Kidney capillary endothelial cell (primary cell): ENCODE measurements at regions not wholly inside any gene's neighbourhood (a gene's known extent, or its start where the extent isn't known, plus 50 kb on each side); places are given as distances from the start of the nearest gene placed in this dataset.
A peak's percentile ranks its signal among the peaks of the same experiment; 100 is the strongest.

Experiments used
- DNase-seq: peaks from one replicate; pipeline ENCODE4 v3.0.0-alpha.2; 2018; ENCODE audit warnings: low spot score

GRCh38 chr5:92795633-92796032 is 785.4 kb downstream of the NR2F1-AS1 start:
- no peak for DNase-seq

GRCh38 chr5:92780057-92780456 is 801.0 kb downstream of the NR2F1-AS1 start:
- DNase-seq, result no peak

- no peak for DNase-seq
Observed at GRCh38 chr5:92779536-92779935, 801.5 kb downstream of the NR2F1-AS1 start.

- no peak for DNase-seq
Observed at GRCh38 chr5:92778261-92778660, 802.8 kb downstream of the NR2F1-AS1 start.

- DNase-seq, result no peak
Observed at GRCh38 chr5:92777421-92777820, 803.6 kb downstream of the NR2F1-AS1 start.

GRCh38 chr5:92775711-92776615 is 805.1 kb downstream of the NR2F1-AS1 start:
- DNase-seq, result peak; percentile 10

GRCh38 chr5:92769978-92770377 is 811.0 kb downstream of the NR2F1-AS1 start:
- DNase-seq, result no peak

GRCh38 chr5:92761585-92761984 is 819.4 kb downstream of the NR2F1-AS1 start:
- no peak for DNase-seq

- no peak for DNase-seq
Observed at GRCh38 chr5:92760550-92760949, 820.5 kb downstream of the NR2F1-AS1 start.

- DNase-seq, result peak; percentile 57
Observed at GRCh38 chr5:92758552-92758951, 822.5 kb downstream of the NR2F1-AS1 start.

GRCh38 chr5:92749943-92750342 is 831.1 kb downstream of the NR2F1-AS1 start:
- peak; percentile 21 for DNase-seq

- no peak for DNase-seq
Observed at GRCh38 chr5:92748072-92748676, 832.8 kb downstream of the NR2F1-AS1 start.

GRCh38 chr5:92741906-92742305 is 839.1 kb downstream of the NR2F1-AS1 start:
- DNase-seq, result no peak

GRCh38 chr5:92734211-92734940 is 846.6 kb downstream of the NR2F1-AS1 start:
- DNase-seq, result no peak

GRCh38 chr5:92730486-92730885 is 850.5 kb downstream of the NR2F1-AS1 start:
- DNase-seq, result no peak

- no peak for DNase-seq
Observed at GRCh38 chr5:92729088-92729487, 851.9 kb downstream of the NR2F1-AS1 start.

GRCh38 chr5:92715946-92716520 is 865.0 kb downstream of the NR2F1-AS1 start:
- no peak for DNase-seq

GRCh38 chr5:92713826-92714225 is 867.2 kb downstream of the NR2F1-AS1 start:
- no peak for DNase-seq

- no peak for DNase-seq
Observed at GRCh38 chr5:92713335-92713743, 867.7 kb downstream of the NR2F1-AS1 start.

- no peak for DNase-seq
Observed at GRCh38 chr5:92711956-92712355, 869.1 kb downstream of the NR2F1-AS1 start.

- no peak for DNase-seq
Observed at GRCh38 chr5:92704590-92704989, 876.4 kb downstream of the NR2F1-AS1 start.

GRCh38 chr5:92703976-92704375 is 877.0 kb downstream of the NR2F1-AS1 start:
- no peak for DNase-seq
